ENCODE measurements at regions not wholly inside any gene's neighbourhood (a gene's known extent, or its start where the extent isn't known, plus 50 kb on each side); places are given as distances from the start of the nearest gene placed in this dataset.

GRCh38 chr5:145479271-145479670, 355.9 kb downstream of the PRELID2 start:
- no peak for TF ChIP-seq CTCF (IDR thresholded peaks at IDR 0.05)
- no peak for TF ChIP-seq POLR2A (IDR thresholded peaks at IDR 0.05)
- TF ChIP-seq POLR2AphosphoS5 (IDR thresholded peaks at IDR 0.05), result no peak

Measured in stomach (tissue), 4 donors.